HCT116 (cell line): ENCODE measurements at regions not wholly inside any gene's neighbourhood (a gene's known extent, or its start where the extent isn't known, plus 50 kb on each side); places are given as distances from the start of the nearest gene placed in this dataset.

Experiments
- ATAC-seq: fragments of 200-7000 bp; cut with Tn5 transposase; 2 replicates; pipeline ENCODE4 v1.9.1; 2020; ENCODE audit warnings: mild to moderate bottlenecking, moderate library complexity
- BruUV-seq: library from RNA; stranded (reverse); fragments of 400-500 nt; replicated peaks from 2 replicates; lab custom pipeline; 2021; lab: Mats Ljungman, UMichigan
- CTCF ChIA-PET: fragments of 300-600 bp; sonication (Branson Sonifier 250); formaldehyde crosslinking; loops from one replicate; lab custom pipeline; 2021; ENCODE audit warnings: antibody characterized with exemption; lab: Charles Lee
- POLR2A ChIA-PET: fragments of 300-600, 350-600 bp; sonication (Branson Sonifier 250); formaldehyde crosslinking; loops from one replicate; lab custom pipeline; 2021; ENCODE audit warnings: antibody characterized with exemption; lab: Charles Lee
- RAD21 ChIA-PET, 2 experiments: fragments of 300-600 bp; sonication (Branson Sonifier 250); formaldehyde crosslinking; loops; one replicate each; lab custom pipeline; 2023; ENCODE audit warnings: low total read pairs in 2 of 2; ENCODE audit not compliant: uncharacterized antibody in 2 of 2, unreplicated experiment in 2 of 2, low non-redundant PET in 1 of 2; lab: Charles Lee
- DNase-seq: peaks from one replicate; pipeline ENCODE4 v3.0.0-alpha.2; 2010; ENCODE audit warnings: low read depth, low spot score
- H2AFZ ChIP-seq: fragments of 200-600 bp; shearing (Covaris generic), sonication (generic); 2 replicates; pipeline ENCODE4 v1.6.1; 2017; ENCODE audit warnings: low read depth, mixed run types, mixed read lengths, antibody characterized with exemption, low read length; ENCODE audit not compliant: poor library complexity, severe bottlenecking
- H3K27ac ChIP-seq: 2 replicates; pipeline ENCODE4 v1.5.1; 2012; ENCODE audit warnings: low read depth, low read length
- H3K27me3 ChIP-seq: fragments of 200-600 bp; sonication (generic); 2 replicates; pipeline ENCODE4 v1.6.1; 2016; ENCODE audit warnings: mixed run types, low read length, mixed read lengths; ENCODE audit not compliant: insufficient read depth
- H3K36me3 ChIP-seq, 2 experiments: fragments of 200-500 bp in 1 of 2; fragments of 200-600 bp in 1 of 2; sonication (Bioruptor generic) in 1 of 2; sonication (generic) in 1 of 2; 2 replicates each; pipeline versions ENCODE4 v1.5.1 to v1.6.1; 2014 to 2016; ENCODE audit warnings: low read length in 2 of 2, inconsistent platforms in 1 of 2, mixed read lengths in 1 of 2, mixed run types in 1 of 2; ENCODE audit not compliant: insufficient read depth in 2 of 2, control insufficient read depth in 1 of 2
- H3K4me1 ChIP-seq, 2 experiments: fragments of 200-600 bp in 1 of 2; sonication (generic) in 1 of 2; 2 replicates each; pipeline versions ENCODE4 v1.5.1 to v1.6.1; 2012 to 2017; ENCODE audit warnings: low read length in 2 of 2, inconsistent platforms in 1 of 2, mild to moderate bottlenecking in 1 of 2, mixed read lengths in 1 of 2, mixed run types in 1 of 2, moderate library complexity in 1 of 2; ENCODE audit not compliant: insufficient read depth in 2 of 2, control insufficient read depth in 1 of 2
- H3K4me2 ChIP-seq: fragments of 200-600 bp; sonication (generic); 2 replicates; pipeline ENCODE4 v1.6.1; 2017; ENCODE audit warnings: mixed run types, low read length, mixed read lengths
- H3K4me3 ChIP-seq, 2 experiments: fragments of 200-600 bp in 1 of 2; sonication (generic) in 1 of 2; replicated peaks in 1 of 2; 2 replicates each; pipeline ENCODE4 v1.5.1; 2011 to 2016; ENCODE audit warnings: low read length in 2 of 2, control low read depth in 1 of 2, low read depth in 1 of 2, mild to moderate bottlenecking in 1 of 2, mixed read lengths in 1 of 2, mixed run types in 1 of 2
- H3K79me2 ChIP-seq: fragments of 200-600 bp; sonication (generic); 2 replicates; pipeline ENCODE4 v1.6.1; 2017; ENCODE audit warnings: mild to moderate bottlenecking, mixed run types, low read length, moderate library complexity, mixed read lengths; ENCODE audit not compliant: insufficient read depth
- H3K9ac ChIP-seq: fragments of 200-600 bp; sonication (generic); 2 replicates; pipeline ENCODE4 v1.6.1; 2016; ENCODE audit warnings: low read length, mixed read lengths
- H3K9me2 ChIP-seq: fragments of 200-600 bp; sonication (generic), shearing (Covaris generic); 2 replicates; pipeline ENCODE4 v1.6.1; 2017; ENCODE audit warnings: mixed run types, mild to moderate bottlenecking, moderate library complexity; ENCODE audit not compliant: insufficient read depth
- H3K9me3 ChIP-seq, 2 experiments: fragments of 200-500 bp in 1 of 2; fragments of 200-600 bp in 1 of 2; sonication (Bioruptor generic) in 1 of 2; sonication (generic) in 1 of 2; 2 replicates each; pipeline ENCODE4 v1.6.1; 2014 to 2017; ENCODE audit warnings: low read length in 2 of 2, mixed read lengths in 2 of 2, inconsistent platforms in 1 of 2, low read depth in 1 of 2, mild to moderate bottlenecking in 1 of 2, mixed run types in 1 of 2, moderate library complexity in 1 of 2; ENCODE audit not compliant: control insufficient read depth in 1 of 2, insufficient read depth in 1 of 2
- H4K20me1 ChIP-seq: fragments of 200-600 bp; sonication (generic), shearing (Covaris generic); 2 replicates; pipeline ENCODE4 v1.6.1; 2017; ENCODE audit warnings: mixed run types, mild to moderate bottlenecking, moderate library complexity; ENCODE audit not compliant: insufficient read depth
- CEBPB ChIP-seq: IDR thresholded peaks from 2 replicates; pipeline ENCODE4 v1.6.1; 2012; ENCODE audit warnings: low read depth
- CTCF ChIP-seq, 3 experiments: fragments of 200-600 bp in 1 of 3; sonication (generic) in 1 of 3; IDR thresholded peaks in 2 of 3; conservative IDR thresholded peaks in 1 of 3; 2 replicates each; pipeline ENCODE4 v1.5.1; 2012 to 2017; ENCODE audit warnings: low read depth in 2 of 3, low read length in 2 of 3, antibody characterized with exemption in 1 of 3, borderline replicate concordance in 1 of 3, control low read depth in 1 of 3, mild to moderate bottlenecking in 1 of 3, mixed read lengths in 1 of 3, mixed run types in 1 of 3, moderate library complexity in 1 of 3; ENCODE audit not compliant: insufficient read depth in 1 of 3
- JUND ChIP-seq: IDR thresholded peaks from 2 replicates; pipeline ENCODE4 v1.6.1; 2012
- MAX ChIP-seq: IDR thresholded peaks from 2 replicates; pipeline ENCODE4 v1.6.1; 2012
- POLR2AphosphoS5 ChIP-seq: IDR thresholded peaks from 2 replicates; pipeline ENCODE4 v1.6.1; 2011; ENCODE audit warnings: mild to moderate bottlenecking, low read depth, low read length, moderate library complexity
- RAD21 ChIP-seq: IDR thresholded peaks from 2 replicates; pipeline ENCODE4 v1.6.1; 2012; ENCODE audit warnings: low read depth, mild to moderate bottlenecking
- SIN3A ChIP-seq: IDR thresholded peaks from 2 replicates; pipeline ENCODE4 v1.6.1; 2012; ENCODE audit warnings: low read depth
- SRF ChIP-seq: IDR thresholded peaks from 2 replicates; pipeline ENCODE4 v1.6.1; 2012; ENCODE audit warnings: low read depth
- ZBTB33 ChIP-seq: IDR thresholded peaks from 2 replicates; pipeline ENCODE4 v1.6.1; 2011; ENCODE audit warnings: mild to moderate bottlenecking, low read length, moderate library complexity; ENCODE audit not compliant: insufficient replicate concordance; ENCODE audit errors: extremely low read depth
- intact Hi-C: fragments of 100-400 bp; cut with micrococcal nuclease; formaldehyde crosslinking; loops from 2 replicates; pipeline ENCODE4 v1.10.0; 2022

GRCh38 chr5:174971210-174971609 is 246.8 kb downstream of the MSX2 start:
- no peak overlapping the region for H3K9ac ChIP-seq
- H3K27me3 ChIP-seq, result no peaks in the 10 kb centered on the region
- no peak overlapping the region for H3K4me3 ChIP-seq
- CTCF ChIA-PET, result interaction anchor here (0.6 kb wide), 1 partner anchor 14 kb away, joined by 3 read pairs; no protein-coding TSS in a partner anchor
- H4K20me1 ChIP-seq, result no peaks in the 10 kb centered on the region
- H3K4me1 ChIP-seq, result peaks cover 4 to 9% of the 10 kb centered on the region in 2 experiments; a peak in 3 of 4 replicates
- H3K4me2 ChIP-seq, result no peak overlapping the region
- no peaks in the 10 kb centered on the region for H3K9me2 ChIP-seq
- no peak overlapping the region for H3K27ac ChIP-seq
- no TSS peak for BruUV-seq
- H3K9me3 ChIP-seq, result no peaks in the 10 kb centered on the region; a peak in 3 of 4 replicates
- RAD21 ChIA-PET, result no interaction called here
- DNase-seq (no peak), ATAC-seq (no peak)
- POLR2A ChIA-PET, result no interaction called here
- H3K36me3 ChIP-seq, result no peaks in the 10 kb centered on the region
- intact Hi-C loops, result no loop called here
- TF ChIP-seq POLR2AphosphoS5 (no peak), MAX (no peak), CEBPB (no peak), ZBTB33 (no peak), SIN3A (no peak), SRF (no peak), JUND (no peak), RAD21 (no peak), CTCF (IDR thresholded peaks at IDR 0.05 in 2 of 3, conservative IDR thresholded peaks at IDR 0.05 in 1 of 3; ENCODE audit: borderline replicate concordance in 1 of 3, insufficient read depth in 1 of 3, low read depth in 2 of 3, low read length in 2 of 3) (no peak)
- H3K79me2 ChIP-seq, result no peaks in the 10 kb centered on the region
- no peak overlapping the region for H2AFZ ChIP-seq
